ENCODE measurements at regions not wholly inside any gene's neighbourhood (a gene's known extent, or its start where the extent isn't known, plus 50 kb on each side); places are given as distances from the start of the nearest gene placed in this dataset.
A peak's percentile ranks its signal among the peaks of the same experiment; 100 is the strongest.

DNA sequence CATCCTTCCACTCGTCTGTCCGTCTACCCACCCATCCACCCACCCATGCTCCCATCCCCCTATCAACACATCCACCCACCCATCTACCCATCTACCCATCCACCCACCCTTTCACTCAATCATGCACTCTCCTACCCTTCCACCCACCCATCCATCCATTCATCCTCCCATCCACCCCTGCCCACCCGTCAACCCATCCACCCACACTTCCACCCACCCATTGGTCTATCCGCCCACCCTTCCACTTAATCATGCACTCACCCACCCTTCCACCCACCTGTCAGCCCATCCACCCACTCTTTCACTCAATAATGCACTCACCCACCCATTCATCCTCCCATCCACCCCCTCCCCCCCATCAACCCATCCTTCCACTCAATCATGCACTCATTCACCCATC, 250.0 kb upstream of the EEF2KMT start:
- H2AFZ ChIP-seq (ENCODE audit: low read length): no peak overlapping the region
- no peaks in the 10 kb centered on the region for H3K36me3 ChIP-seq (ENCODE audit: insufficient read depth, low read length)
- no peaks in the 10 kb centered on the region for H4K20me1 ChIP-seq (ENCODE audit: insufficient read depth, low read depth, low read length)
- H3K4me2 ChIP-seq (ENCODE audit: low read depth, low read length, poor library complexity, severe bottlenecking): no peak overlapping the region
- H3K9me3 ChIP-seq (ENCODE audit: low read length): no peaks in the 10 kb centered on the region
- H3K9me2 ChIP-seq (replicated peaks; ENCODE audit: insufficient read depth, low read length): no peaks in the 10 kb centered on the region
- H3K4me1 ChIP-seq (ENCODE audit: low read length): no peaks in the 10 kb centered on the region
- DNase-seq: no peak
- no peak overlapping the region for H3K27ac ChIP-seq (ENCODE audit: low read length)
- no peaks in the 10 kb centered on the region for H3K79me2 ChIP-seq (ENCODE audit: low read length)
- H3K4me3 ChIP-seq (ENCODE audit: low read length): no peak overlapping the region
- no peaks in the 10 kb centered on the region for H3K27me3 ChIP-seq (ENCODE audit: low read length)
- no peak overlapping the region for H3K9ac ChIP-seq (ENCODE audit: low read length)

DNA sequence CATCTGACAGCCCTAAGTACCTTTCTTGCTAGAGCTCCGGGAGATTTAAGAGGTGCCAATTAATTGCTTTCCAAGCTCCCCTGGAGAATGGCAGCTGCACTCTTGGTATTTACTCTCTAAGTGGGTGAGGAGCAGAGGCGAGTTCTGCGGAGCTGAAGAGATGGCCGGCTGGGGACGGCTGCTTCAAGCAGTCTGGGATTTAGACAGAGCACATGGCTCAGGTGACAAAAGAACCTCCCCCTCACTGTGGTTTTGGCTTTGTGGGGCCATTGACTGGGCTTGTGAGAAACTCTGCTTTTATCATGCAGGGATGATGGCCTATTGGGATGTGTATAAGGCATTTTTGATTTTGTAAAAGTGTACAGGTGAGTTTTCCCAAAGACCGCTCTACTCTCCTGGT, 239.3 kb upstream of the EEF2KMT start:
- Histone ChIP-seq H3K4me1 (ENCODE audit: low read length) (no peaks in the 10 kb centered on the region), H3K9ac (ENCODE audit: low read length) (no peak overlapping the region)
- DNase-seq: no peak

DNA sequence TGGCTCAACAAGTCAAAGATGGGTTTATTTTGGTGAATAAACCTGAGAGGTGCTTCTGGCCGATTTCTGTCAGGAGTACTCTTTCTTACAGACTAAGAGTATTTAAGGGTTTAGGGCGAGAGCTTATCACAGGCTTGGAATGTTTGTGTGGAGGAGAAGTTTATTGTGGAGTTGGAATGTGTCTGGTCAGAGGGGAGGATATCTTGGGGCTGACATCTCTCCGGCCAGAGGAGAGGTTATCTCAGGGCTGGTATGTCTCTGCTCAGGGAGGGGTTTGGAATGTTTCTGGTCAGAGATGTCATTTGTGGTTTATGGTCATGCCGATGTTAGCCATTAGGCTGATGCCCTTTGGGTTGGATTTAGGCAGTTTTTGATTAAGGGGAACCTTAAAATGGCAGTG, 236.4 kb upstream of the EEF2KMT start:
- H4K20me1 ChIP-seq (ENCODE audit: insufficient read depth, low read depth, low read length): no peaks in the 10 kb centered on the region
- no peaks in the 10 kb centered on the region for H3K9me2 ChIP-seq (replicated peaks; ENCODE audit: insufficient read depth, low read length)
- H3K9me3 ChIP-seq (ENCODE audit: low read length): no peaks in the 10 kb centered on the region
- H3K27ac ChIP-seq (ENCODE audit: low read length): no peak overlapping the region
- H3K36me3 ChIP-seq (ENCODE audit: insufficient read depth, low read length): no peaks in the 10 kb centered on the region
- H3K4me1 ChIP-seq (ENCODE audit: low read length): no peaks in the 10 kb centered on the region
- H3K79me2 ChIP-seq (ENCODE audit: low read length): no peaks in the 10 kb centered on the region
- DNase-seq: no peak
- no peak overlapping the region for H3K9ac ChIP-seq (ENCODE audit: low read length)
- H3K4me3 ChIP-seq (ENCODE audit: low read length): no peak overlapping the region
- H3K27me3 ChIP-seq (ENCODE audit: low read length): no peaks in the 10 kb centered on the region
- H3K4me2 ChIP-seq (ENCODE audit: low read depth, low read length, poor library complexity, severe bottlenecking): no peak overlapping the region
- no peak overlapping the region for H2AFZ ChIP-seq (ENCODE audit: low read length)

More for the DNA sequence above, 239.3 kb upstream of the EEF2KMT start:
- Histone ChIP-seq H3K27ac (ENCODE audit: low read length) (no peak overlapping the region), H3K79me2 (ENCODE audit: low read length) (no peaks in the 10 kb centered on the region), H3K9me3 (ENCODE audit: low read length) (no peaks in the 10 kb centered on the region), H2AFZ (ENCODE audit: low read length) (no peak overlapping the region), H3K36me3 (ENCODE audit: insufficient read depth, low read length) (no peaks in the 10 kb centered on the region), H3K4me2 (ENCODE audit: low read depth, low read length, poor library complexity, severe bottlenecking) (no peak overlapping the region), H3K27me3 (ENCODE audit: low read length) (no peaks in the 10 kb centered on the region), H3K9me2 (replicated peaks; ENCODE audit: insufficient read depth, low read length) (no peaks in the 10 kb centered on the region), H3K4me3 (ENCODE audit: low read length) (no peak overlapping the region), H4K20me1 (ENCODE audit: insufficient read depth, low read depth, low read length) (no peaks in the 10 kb centered on the region)

DNA sequence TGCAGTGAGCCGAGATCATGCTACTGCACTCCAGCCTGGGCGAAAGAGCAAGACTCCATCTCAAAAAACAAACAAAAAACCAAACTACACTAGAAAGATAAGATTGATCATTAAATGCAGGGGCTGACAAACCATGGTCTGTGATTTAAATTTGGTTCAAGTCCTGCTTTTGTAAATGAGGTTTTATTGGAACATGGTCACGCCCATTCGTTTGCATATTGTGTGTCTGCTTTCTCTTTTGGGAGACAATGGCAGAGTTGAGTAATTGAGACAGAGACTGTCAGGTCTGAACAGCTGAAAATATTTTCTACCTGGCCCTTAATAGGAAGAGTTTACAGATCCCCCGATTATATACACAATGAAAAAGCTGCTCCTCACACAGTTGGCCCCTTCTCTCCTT, 235.5 kb upstream of the EEF2KMT start:
- H3K4me3 ChIP-seq (ENCODE audit: low read length): no peak overlapping the region
- no peaks in the 10 kb centered on the region for H3K27me3 ChIP-seq (ENCODE audit: low read length)
- H3K9me3 ChIP-seq (ENCODE audit: low read length): no peaks in the 10 kb centered on the region
- no peak overlapping the region for H3K9ac ChIP-seq (ENCODE audit: low read length)
- H3K4me1 ChIP-seq (ENCODE audit: low read length): no peaks in the 10 kb centered on the region
- no peak overlapping the region for H3K4me2 ChIP-seq (ENCODE audit: low read depth, low read length, poor library complexity, severe bottlenecking)
- H3K27ac ChIP-seq (ENCODE audit: low read length): no peak overlapping the region
- no peaks in the 10 kb centered on the region for H4K20me1 ChIP-seq (ENCODE audit: insufficient read depth, low read depth, low read length)
- no peak overlapping the region for H2AFZ ChIP-seq (ENCODE audit: low read length)
- no peaks in the 10 kb centered on the region for H3K79me2 ChIP-seq (ENCODE audit: low read length)
- DNase-seq: no peak
- no peaks in the 10 kb centered on the region for H3K9me2 ChIP-seq (replicated peaks; ENCODE audit: insufficient read depth, low read length)
- H3K36me3 ChIP-seq (ENCODE audit: insufficient read depth, low read length): no peaks in the 10 kb centered on the region

DNA sequence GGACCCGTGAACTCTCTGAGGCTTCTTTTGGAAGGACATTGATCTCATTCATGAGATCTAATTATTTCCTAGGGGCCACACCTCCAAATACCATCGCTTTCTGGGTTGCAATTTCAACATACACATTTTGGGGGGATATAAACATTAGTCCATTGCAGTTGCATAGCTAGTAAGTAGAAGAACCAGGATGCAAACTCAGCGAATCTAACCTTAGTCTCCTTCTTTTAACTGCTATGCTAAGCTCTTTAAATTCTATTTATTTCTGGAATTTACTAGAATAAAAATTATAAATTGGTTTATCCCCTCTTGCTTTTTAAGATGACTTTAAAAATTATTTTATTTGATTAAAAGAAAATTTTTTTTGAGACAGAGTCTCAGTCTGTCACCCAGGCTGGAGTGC, 232.5 kb upstream of the EEF2KMT start:
- Histone ChIP-seq H3K9me3 (ENCODE audit: low read length) (no peaks in the 10 kb centered on the region), H3K36me3 (ENCODE audit: insufficient read depth, low read length) (no peaks in the 10 kb centered on the region), H3K4me2 (ENCODE audit: low read depth, low read length, poor library complexity, severe bottlenecking) (no peak overlapping the region), H2AFZ (ENCODE audit: low read length) (no peak overlapping the region), H3K9ac (ENCODE audit: low read length) (no peak overlapping the region), H3K27me3 (ENCODE audit: low read length) (no peaks in the 10 kb centered on the region), H3K27ac (ENCODE audit: low read length) (no peak overlapping the region), H3K79me2 (ENCODE audit: low read length) (no peaks in the 10 kb centered on the region), H3K4me1 (ENCODE audit: low read length) (no peaks in the 10 kb centered on the region), H3K9me2 (replicated peaks; ENCODE audit: insufficient read depth, low read length) (no peaks in the 10 kb centered on the region), H4K20me1 (ENCODE audit: insufficient read depth, low read depth, low read length) (no peaks in the 10 kb centered on the region), H3K4me3 (ENCODE audit: low read length) (no peak overlapping the region)
- no peak for DNase-seq

DNA sequence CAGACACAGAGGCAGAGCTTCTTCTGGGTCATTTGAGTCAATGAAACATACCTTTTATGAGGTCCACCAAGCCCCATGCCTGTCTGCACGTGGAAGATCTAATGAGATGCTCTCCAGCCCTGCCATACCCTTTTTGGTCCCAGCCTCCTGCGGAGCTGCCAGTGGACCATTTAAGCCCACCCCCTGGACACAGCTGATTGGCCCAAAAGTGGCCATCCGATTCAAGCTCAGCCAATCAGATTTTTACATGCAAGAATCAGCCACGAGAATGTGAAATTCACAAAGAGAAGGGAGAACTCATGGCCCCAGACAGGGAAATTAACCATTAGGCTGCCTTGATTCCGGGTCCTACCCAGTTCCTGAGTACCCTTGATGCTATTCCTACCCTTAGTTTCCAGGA, 231.0 kb upstream of the EEF2KMT start:
- Histone ChIP-seq H3K27ac (ENCODE audit: low read length) (no peak overlapping the region), H3K27me3 (ENCODE audit: low read length) (no peaks in the 10 kb centered on the region), H3K79me2 (ENCODE audit: low read length) (no peaks in the 10 kb centered on the region), H3K9me2 (replicated peaks; ENCODE audit: insufficient read depth, low read length) (no peaks in the 10 kb centered on the region), H3K4me3 (ENCODE audit: low read length) (no peak overlapping the region), H4K20me1 (ENCODE audit: insufficient read depth, low read depth, low read length) (no peaks in the 10 kb centered on the region), H3K4me1 (ENCODE audit: low read length) (no peaks in the 10 kb centered on the region), H3K9me3 (ENCODE audit: low read length) (no peaks in the 10 kb centered on the region), H3K4me2 (ENCODE audit: low read depth, low read length, poor library complexity, severe bottlenecking) (no peak overlapping the region), H3K9ac (ENCODE audit: low read length) (no peak overlapping the region), H3K36me3 (ENCODE audit: insufficient read depth, low read length) (no peaks in the 10 kb centered on the region), H2AFZ (ENCODE audit: low read length) (no peak overlapping the region)
- DNase-seq: peak; percentile 51

DNA sequence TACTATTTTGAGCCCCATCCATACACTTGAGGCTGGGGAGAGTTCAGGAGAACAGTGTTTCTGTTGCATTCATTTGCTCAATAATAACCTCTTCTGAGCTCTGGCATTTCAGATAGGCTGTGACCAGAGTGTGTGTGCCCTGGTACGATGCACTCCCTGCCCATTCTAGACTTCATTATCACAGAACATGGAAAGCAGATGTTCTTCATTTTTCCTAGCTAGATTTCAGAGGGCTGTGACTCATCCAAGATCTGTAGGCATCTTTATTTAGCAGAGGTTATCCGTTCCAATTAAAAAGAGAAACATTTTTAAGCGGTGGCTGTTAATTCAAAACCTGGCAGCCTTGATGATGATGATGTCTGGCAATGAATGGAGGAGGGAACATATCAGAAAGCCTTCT, 228.8 kb upstream of the EEF2KMT start:
- Histone ChIP-seq H3K9me3 (ENCODE audit: low read length) (no peaks in the 10 kb centered on the region), H3K79me2 (ENCODE audit: low read length) (no peaks in the 10 kb centered on the region), H3K9me2 (replicated peaks; ENCODE audit: insufficient read depth, low read length) (no peaks in the 10 kb centered on the region), H3K9ac (ENCODE audit: low read length) (no peak overlapping the region), H3K4me1 (ENCODE audit: low read length) (no peaks in the 10 kb centered on the region), H4K20me1 (ENCODE audit: insufficient read depth, low read depth, low read length) (no peaks in the 10 kb centered on the region), H3K4me2 (ENCODE audit: low read depth, low read length, poor library complexity, severe bottlenecking) (no peak overlapping the region), H3K36me3 (ENCODE audit: insufficient read depth, low read length) (no peaks in the 10 kb centered on the region), H3K27ac (ENCODE audit: low read length) (no peak overlapping the region), H3K4me3 (ENCODE audit: low read length) (no peak overlapping the region), H2AFZ (ENCODE audit: low read length) (no peak overlapping the region), H3K27me3 (ENCODE audit: low read length) (no peaks in the 10 kb centered on the region)
- no peak for DNase-seq

DNA sequence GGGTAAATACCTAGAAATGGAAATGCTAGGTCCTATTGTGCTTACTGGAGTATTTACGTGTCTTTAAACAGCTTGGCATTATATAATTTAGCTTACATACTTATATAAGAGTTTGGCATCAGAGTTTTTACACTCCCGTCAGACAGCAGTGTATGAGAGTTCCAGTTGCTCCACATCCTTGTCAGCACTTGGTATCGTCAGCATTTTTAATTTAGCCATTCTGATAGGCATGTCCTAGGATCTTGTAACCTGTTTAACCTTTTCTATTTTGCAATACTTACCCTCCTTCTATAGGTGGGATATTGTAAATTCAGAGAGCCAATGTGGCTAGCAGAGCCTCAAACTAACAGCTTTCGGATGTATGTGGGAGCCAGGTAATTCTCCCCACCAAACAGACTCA, 228.3 kb upstream of the EEF2KMT start:
- Histone ChIP-seq H3K9me2 (replicated peaks; ENCODE audit: insufficient read depth, low read length) (no peaks in the 10 kb centered on the region), H3K27me3 (ENCODE audit: low read length) (no peaks in the 10 kb centered on the region), H3K36me3 (ENCODE audit: insufficient read depth, low read length) (no peaks in the 10 kb centered on the region), H3K27ac (ENCODE audit: low read length) (no peak overlapping the region), H3K9me3 (ENCODE audit: low read length) (no peaks in the 10 kb centered on the region), H3K79me2 (ENCODE audit: low read length) (no peaks in the 10 kb centered on the region), H3K4me1 (ENCODE audit: low read length) (no peaks in the 10 kb centered on the region), H3K4me3 (ENCODE audit: low read length) (no peak overlapping the region), H3K9ac (ENCODE audit: low read length) (no peak overlapping the region), H2AFZ (ENCODE audit: low read length) (no peak overlapping the region), H4K20me1 (ENCODE audit: insufficient read depth, low read depth, low read length) (no peaks in the 10 kb centered on the region), H3K4me2 (ENCODE audit: low read depth, low read length, poor library complexity, severe bottlenecking) (no peak overlapping the region)
- DNase-seq: no peak

Data from Karpas-422 (cell line).